ENCODE measurements at regions not wholly inside any gene's neighbourhood (a gene's known extent, or its start where the extent isn't known, plus 50 kb on each side); places are given as distances from the start of the nearest gene placed in this dataset.
"Not testable (repeated sequence)": the region's sequence is repeated elsewhere in the genome, so short reads cannot be mapped to it uniquely, and the experiment has no call there.

DNA sequence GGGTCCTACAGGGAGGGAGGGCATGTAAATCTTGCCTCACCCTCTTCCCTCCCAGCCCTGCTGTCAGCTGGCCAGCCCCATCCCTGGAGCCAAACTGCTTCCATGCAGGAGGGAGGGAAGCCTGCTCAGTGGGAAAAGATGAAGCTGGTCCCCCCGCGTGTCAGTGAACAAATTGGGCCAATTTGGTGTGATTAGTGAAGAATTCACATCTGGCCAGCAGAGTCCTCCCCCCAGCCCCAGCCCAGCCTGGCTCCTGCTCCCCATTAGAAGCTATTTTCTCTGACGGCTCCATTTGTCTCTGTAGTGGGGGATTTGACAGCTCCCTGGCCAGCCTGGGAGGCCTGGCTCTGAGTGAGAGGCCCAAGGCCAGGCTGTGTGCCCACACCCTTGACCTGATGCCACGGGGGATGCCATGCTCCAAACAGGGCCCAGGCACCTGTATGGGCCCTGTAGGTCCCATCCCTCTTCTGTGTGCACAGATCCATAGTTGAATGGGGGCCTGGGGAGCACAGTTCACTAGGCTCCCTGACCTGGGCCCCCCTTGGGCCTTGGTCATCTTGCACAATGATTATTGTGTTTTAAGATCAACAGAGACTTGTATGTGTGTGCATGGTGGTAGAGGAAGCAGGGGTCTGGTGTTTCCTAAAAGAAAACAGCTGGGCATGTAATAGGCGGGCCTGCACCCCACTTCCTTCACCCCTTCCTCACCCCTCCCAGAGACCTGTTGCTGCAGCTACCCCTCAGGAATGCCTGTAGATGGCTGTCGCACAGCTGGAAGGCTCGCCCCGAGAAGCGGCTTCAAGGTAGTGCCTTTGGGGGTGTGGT lies 50.7 kb upstream of the TAC4 start:
- DNase-seq (ENCODE audit: low read depth in 3 of 3), result no peak

DNA sequence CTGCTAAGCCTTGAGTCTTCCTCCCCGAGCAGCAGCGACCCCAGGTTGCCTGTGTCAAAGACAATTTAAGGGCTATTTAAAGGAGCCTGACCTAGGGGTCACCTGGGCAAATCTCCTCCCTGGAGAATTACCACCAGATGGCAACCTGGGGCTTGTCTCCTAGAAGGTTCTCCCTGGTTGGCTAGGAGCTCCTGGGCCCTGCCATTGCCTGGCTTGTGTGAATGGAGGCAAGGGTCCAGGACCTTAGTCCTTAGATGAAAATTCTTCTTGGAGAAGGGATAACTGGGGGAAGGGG lies 51.3 kb upstream of the TAC4 start:
- DNase-seq (ENCODE audit: low read depth in 3 of 3), result no peak

DNA sequence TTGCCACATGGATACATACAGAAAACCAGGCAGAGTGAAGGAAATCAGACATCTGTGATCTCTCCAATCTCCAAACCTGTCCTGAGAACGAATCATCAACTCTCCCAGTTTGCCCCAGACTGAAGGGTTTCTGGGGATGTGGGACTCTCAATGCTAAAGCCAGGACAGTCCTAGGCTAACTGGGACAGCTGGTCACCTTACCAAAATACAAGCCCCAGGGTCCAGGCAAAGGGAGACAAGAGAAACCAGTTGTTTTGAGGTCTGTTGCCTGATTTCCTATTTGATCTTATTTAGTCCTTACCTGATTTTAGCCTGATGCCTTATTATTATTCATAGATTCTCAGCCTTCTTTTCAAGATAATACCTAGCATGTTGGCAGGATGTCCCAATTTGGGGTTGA lies 51.7 kb upstream of the TAC4 start:
- no peak for DNase-seq (ENCODE audit: low read depth in 3 of 3)

DNA sequence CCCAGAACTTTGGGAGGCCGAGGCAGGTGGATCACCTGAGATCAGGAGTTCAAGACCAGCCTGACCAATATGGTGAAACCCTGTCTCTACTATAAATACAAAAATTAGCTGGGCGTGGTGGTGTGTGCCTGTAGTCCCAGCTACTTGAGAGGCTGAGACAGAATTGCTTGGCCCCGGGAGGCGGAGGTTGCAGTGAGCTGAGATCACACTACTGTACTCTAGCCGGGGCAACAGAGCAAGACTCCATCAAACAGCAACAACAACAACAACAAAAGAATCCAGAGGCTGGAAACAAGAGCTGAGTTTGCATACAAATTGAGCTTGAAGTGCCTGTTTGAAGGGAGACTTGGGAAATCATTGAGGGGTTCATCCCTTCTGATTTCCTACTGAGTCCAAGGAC lies 52.9 kb upstream of the TAC4 start:
- not testable (repeated sequence) for DNase-seq (ENCODE audit: low read depth in 3 of 3)

DNA sequence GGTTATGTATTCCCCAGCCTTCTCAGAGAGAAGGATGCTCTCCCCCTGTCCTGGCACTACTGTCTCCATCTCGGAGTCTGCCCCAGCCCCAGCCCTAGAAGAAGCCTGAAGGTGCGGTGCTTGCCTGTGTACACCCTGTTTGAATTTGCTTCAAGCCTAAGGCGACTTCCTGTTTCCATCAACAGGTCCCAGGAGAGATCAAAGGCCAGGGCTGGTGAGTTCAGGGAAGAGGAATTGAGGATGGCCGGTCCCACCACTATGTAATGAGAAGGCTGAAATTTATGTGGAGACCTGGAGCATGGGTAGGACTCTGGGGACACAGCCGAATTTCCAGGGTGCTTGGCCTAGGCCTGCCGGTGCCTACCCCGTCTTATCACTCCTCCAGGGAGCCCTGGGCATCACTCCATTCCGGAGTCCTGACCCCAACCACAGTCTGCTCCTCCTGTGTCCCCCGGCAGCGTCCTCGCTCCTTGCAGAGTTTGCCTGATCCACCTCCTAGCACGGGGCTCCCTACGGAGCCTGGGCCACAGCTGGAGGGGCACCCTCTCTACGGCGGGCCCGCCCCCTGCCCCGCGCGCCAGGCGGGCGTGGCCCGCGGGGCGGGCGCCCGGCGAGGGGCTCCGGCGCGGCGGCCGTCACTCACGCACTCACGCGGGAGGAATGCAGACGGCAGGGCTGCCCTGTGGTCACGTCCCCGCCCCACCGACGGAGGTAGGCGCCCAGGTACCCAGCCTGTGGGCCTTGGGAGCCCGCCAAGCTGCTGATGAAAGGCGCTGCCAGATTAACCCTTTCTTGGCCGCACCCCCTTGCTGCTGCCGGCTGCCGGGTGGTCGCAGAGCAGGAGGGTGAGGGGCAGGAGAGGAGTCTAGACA lies 53.8 kb upstream of the TAC4 start:
- no peak for DNase-seq (ENCODE audit: low read depth in 3 of 3)

DNA sequence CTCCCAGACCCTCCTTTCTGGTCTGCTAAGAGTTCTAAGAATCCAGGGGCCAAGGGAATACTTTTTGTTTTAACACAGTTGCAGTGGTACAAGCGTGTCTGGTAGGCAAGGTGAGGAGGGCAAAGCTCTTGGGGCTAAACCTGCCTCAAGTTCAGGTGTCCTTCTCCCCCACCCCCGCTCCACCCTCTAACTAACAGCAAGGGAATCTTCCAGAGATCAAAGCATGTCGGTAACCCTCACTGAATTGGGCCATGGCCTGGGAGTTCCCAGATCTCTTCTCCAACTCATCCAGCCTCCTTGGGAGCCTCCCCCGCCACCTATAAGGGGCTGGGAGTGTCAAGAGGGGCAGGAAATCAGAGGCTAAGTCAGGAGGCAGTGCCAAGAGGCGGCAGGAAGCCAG lies 55.7 kb upstream of the TAC4 start:
- no peak for DNase-seq (ENCODE audit: low read depth in 3 of 3)

DNA sequence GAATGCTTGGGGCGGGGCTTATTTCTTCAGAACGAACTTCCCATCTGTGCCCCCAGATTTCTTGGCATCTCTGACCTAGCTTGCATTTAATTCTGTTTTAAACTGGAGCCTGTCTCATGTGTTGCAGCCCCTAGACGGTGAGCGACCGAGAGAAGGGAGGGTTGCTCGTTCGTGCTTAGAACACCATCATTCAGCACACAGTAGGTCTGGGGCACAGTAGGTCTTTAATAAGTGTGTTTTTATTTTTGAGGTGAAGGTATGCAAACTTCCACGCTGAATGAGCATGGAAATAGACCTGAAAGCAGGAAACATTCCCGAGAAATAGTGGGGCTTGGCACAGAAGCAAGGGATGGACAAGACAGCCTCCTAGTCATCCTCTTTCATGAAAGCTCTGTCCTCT lies 57.0 kb upstream of the TAC4 start:
- no peak for DNase-seq (ENCODE audit: low read depth in 3 of 3)

DNA sequence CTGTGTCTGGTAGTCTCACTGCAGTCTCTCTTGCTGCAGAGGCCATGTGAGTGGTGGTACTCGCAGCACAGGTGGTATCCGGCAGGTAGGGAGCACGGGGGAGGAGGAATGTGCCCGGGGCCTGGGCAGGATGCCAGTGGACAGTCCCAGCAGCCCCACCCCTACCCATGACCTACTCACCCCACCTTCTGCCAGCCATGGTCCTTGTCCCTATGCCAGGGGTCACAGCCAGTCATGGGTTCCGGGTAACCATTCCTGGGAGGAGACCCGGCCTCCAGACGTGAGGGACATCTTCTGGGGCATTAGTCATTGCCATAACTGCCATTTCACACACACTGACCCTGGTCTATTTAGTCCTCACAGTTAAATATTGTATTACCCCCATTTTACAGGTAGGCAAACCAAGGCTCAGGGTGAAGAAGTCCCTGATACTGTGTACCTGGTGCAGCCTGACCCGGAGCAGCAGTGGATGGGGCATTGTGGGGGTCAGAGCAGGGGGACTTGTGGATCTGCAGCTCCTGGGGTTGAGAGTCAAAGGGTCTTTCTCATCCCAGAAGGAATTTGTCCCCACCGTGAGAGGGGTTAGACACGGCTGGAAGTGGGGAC lies 58.8 kb upstream of the TAC4 start:
- DNase-seq (ENCODE audit: low read depth in 3 of 3), result no peak

DNA sequence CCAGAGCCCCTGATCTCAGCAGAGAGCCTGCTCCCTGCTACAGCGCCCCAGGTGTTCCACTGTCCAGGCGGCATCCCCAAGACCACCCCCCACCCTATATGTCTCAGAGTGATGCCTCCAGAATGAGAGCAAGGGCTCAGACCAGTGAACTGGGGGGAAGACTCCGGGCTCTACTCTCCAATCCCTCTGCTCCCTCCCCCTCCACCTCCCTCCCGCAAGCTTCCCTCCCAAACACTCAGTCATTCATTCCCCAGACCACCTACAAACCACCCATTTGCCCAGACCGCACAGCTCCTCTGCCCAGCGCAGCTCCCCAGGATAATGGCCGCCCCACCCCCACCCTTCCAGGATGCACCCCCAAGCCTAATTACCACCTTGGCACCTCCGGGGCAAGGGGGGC lies 59.4 kb upstream of the TAC4 start:
- DNase-seq (ENCODE audit: low read depth in 3 of 3), result no peak

DNA sequence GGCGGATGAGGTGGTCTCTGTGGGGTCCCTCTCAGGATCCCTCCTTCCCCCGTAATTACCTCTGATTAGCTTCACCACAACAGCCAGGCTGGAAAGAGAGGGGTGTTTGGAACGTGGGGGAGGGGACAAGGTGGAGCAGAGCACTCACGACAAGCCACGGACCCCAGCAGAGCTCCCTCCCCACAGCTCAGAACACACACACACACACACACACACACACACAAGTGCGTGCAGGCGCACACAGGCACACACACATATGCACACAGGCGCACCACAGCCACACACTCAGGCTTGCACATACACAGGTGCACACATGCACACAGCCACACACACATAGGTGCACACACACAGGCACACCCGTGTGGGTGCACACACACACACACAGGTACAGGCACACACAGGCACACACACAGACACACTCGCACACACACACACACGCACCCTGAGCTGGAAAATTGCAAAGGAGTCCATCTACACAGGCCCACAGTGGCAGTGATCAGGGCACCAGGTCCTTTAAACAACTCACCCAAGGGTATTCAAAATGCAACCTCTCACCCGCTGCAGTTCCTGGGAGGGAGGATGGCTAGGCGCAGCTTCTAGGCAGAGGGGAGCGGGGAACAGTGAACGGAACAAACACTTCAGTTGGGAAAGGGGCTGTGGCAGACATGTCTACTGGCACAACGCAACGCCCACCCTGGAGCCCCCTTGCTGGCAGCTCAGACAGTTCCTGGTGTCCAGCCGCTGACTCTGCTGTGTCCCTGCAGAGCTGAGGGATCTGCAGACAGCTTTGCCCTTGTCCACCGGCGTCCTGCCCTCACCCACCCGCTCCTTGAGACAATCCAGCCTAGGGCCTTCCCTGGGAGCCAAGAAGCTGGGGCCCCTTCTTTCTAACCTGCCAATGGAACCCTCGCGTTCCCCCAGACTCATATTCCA lies 59.9 kb upstream of the DLX4 start:
- no peak for DNase-seq (ENCODE audit: low read depth in 3 of 3)

DNA sequence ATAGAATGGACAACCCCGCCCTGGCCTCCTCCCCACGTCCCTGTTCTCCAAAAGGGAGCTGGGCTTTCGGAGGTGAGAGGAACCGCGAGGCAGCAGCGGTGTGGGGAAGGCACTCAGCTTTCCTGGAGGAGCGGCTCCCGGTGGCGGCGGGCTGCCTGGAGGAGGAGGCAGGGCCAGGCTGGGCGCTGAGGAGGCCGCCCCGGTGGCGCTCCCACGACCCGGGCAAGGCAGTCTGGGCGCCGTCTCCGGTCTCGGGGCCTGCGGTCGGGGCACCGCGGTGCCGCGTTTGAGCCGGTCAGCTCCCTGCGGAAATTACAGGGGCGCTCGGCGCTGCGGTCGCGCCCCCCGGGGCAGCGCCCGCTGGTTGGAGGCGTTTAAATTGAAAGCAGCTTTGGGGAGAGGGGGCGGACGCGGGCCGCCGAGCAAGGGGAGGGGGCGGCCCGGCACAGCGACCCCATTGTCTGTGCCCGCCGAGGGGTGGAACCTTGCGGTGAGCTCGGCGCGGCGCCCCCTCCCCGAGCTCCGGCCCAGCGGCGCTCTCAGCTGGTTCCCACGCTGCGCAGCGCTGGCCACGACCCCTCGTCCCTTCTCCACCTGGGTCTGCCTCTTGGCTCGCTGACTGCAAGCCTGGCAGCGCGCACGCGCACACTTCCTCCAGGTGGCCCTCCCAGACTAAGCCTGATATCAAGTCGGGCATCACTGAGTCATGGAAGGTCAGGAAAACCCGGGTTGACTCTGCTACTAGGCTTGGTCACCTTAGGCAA lies 58.7 kb upstream of the DLX4 start:
- DNase-seq (ENCODE audit: low read depth in 3 of 3), result peak in 1 of 3 experiments; percentile 5

DNA sequence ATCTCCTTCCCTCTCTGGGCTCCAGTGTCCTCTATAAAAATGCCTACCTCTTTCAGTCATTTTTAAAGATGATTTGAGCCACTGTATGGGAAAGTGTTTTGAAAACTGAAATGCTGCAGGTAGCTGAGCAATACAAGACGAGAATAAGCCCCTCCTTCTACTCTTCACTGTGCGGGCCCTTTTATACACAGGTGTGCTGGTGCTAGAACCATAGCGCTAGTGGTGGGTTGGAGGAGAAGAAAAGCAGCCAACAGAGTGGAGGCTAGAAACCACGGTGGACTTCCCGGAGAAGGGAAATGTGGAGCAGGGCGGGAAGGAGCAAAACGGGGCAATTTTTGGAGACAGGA lies 58.2 kb upstream of the DLX4 start:
- no peak for DNase-seq (ENCODE audit: low read depth in 3 of 3)

DNA sequence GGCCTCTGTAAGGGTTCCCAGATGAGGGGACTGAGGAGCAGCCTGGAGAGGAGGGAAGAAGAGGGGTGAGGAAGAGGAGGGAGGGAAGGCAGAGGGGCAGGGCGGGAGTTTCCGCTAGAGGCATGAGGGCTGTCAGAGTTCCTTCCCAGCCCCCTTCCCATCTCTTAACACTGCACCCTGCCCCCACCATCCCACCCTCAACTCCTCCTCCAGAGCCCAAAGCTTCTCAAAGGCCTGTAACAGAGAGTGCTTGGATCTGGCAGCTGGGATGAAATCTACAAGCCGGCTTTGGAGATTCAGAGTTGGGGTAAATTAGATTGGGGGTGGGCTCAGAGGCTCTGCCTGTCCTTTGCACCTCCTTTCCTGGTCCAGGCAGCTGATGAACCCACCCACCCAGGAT lies 57.3 kb upstream of the DLX4 start:
- no peak for DNase-seq (ENCODE audit: low read depth in 3 of 3)

DNA sequence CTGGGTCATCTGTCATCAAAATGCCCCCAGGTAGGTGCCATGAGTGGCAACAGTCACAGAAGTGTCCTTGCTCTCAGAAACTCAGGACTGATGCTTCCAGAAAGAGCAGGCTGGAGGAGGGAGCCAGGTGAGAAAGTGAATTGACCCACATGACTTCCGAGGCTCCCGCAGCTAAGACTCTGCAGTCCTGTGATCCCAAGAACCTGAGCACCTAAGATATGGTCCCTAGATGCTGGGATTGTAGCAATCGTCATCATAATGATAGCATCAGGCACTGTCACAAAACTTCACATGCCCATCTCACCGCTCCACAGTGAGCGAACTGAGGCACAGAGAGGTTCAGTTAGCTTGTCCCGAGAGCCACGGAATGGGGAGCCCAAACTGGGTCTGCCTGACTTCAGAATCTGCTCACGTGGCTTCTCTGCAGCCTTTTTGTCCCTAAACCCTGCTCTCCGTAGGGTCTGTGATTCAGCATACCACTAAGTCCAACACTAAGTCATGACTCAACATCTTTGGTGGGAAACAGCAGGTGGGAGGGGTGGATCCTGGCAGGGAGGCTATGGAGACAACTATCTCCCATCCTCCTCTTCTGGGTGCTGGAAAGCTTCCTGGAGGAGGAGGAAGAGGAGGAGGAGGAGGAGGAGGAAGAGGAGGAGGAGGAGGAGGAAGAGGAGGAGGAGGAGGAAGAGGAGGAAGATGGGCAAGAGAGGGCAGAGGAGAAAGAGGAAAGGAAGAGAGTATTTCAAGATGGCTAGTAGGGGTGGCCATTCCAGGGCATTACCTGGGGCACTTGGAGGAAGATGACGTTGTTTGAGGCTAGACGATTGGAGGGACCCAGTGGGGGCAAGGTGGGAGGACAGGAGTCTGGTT lies 55.5 kb upstream of the DLX4 start:
- no peak for DNase-seq (ENCODE audit: low read depth in 3 of 3)

DNA sequence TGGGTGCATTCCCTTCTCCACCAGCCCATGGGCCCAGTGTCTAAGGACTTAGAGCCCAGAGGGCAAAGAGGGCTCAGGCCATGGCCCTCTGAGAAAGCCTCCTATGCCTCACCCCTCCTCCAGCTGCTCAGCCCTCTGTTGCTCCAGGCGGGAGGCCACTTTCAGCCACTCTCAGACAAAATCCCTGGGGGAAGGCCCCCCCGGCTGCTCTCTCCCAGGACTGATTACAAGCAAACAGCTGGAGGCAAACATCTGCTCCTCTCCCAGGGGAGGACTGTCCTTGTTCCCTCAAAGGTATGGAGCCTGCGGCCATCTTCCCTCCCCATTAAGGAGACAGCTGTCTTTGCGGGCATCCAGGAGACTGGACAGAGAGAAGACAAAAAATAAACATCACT lies 54.9 kb upstream of the DLX4 start:
- no peak for DNase-seq (ENCODE audit: low read depth in 3 of 3)

DNA sequence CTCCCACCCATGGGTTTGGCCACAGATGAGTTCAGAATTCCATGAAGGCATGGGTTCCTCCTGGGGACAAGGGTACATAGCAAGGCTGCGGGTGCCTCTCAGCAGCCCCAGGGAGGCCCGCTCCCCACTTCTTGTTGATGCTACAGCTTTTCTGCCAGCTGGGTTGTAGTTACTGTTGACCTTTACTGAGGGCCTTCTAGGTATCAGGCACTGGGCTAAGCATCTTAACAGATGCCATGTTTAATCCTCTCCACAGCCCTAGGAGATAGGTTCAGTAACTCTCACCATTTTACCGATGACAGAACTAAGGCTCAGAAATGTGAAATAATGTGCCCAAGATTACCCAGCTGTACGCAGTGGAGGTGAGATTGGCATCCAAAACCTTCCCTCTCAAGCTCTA lies 54.3 kb upstream of the DLX4 start:
- DNase-seq (ENCODE audit: low read depth in 3 of 3), result no peak

DNA sequence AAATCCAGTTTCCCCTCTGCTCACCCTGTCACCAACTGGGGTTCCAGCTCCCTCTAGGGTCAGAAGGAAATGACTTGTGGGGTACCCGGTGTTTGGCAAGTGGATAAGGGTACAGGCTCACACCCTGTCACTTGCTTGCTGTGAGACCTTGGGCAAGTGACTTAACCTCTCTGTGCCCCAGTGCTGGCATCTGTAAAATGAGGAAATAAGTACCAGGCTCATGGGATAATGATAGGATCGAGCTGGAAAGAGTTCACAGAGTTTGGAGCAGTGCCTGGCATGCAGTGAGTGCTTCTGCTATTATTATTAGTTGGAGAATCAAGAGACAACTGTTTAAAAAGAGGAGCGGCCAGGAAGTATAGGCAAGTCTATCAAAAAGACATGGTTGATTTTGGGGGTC lies 53.7 kb upstream of the DLX4 start:
- DNase-seq (ENCODE audit: low read depth in 3 of 3), result no peak

DNA sequence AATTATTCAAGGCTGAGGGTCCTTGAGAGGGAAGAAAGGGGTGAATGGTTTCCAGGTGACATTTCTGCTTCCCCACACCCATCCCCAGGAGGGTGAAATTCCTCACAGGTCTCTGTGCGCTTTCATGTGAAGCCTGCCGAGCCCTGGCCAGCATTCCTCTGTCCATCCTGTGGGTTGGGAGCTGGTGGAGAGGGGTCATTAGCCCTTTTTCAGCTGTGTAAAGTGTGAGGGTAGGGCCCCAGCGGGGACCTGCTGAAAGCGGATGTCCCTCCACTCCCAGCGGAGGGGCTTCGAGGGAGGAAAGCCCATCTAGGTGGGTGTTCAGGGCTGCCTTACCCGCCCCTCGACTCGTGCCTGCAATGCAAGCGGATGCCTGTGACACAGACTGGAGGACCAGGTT lies 53.3 kb upstream of the DLX4 start:
- DNase-seq (ENCODE audit: low read depth in 3 of 3), result no peak

DNA sequence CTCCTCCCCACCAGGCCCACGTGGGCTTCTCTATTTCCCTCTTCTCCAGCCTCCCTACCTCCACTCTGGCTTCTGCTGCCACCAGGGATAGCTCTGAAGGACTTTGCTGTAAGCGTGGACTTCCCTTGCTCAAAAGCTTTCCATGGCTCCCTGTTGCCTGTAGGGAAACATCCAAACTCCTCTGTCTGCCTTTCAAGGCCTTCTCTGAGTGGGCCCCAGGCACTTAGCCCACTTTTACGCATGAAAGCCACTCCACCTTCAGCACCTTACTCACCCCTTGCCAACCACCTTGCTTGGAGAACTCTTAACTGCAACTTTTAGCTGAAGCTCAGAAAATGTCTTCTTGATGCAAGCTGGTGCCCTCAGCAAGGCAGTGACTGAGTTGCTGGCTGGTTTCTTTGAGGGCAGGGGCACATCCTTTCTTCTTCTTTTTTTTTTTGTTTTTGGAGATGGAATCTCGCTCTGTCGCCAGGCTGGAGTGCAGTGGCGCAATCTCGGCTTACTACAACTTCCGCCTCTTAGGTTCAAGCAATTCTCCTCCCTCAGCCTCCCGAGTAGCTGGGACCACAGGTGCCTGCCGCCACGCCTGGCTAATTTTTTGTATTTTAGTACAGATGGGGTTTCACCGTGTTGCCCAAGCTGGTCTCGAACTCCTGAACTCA lies 52.0 kb upstream of the DLX4 start:
- no peak for DNase-seq (ENCODE audit: low read depth in 3 of 3)

DNA sequence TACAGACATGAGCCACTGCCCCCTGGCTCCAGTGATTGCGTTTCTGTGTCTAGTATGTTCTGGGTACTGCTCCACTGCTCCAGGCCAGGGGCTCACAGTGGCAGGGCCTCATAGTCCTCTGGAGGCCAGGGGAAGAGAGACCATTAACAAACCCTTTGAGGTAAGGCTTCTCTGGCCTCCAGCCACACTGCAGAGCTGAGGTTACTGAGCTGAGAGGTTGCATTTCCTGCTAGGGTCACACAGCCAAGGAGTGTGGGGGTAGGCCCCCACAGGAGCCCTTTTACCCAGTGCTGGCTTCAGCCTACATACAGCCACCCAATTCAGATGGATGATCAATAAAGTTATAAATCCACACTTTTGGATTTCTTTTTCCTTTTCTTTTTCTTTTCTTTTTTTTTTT lies 50.4 kb upstream of the DLX4 start:
- DNase-seq (ENCODE audit: low read depth in 3 of 3), result no peak
